GM10266 (cell line): ENCODE measurements at regions not wholly inside any gene's neighbourhood (a gene's known extent, or its start where the extent isn't known, plus 50 kb on each side); places are given as distances from the start of the nearest gene placed in this dataset.
A peak's percentile ranks its signal among the peaks of the same experiment; 100 is the strongest.

Source experiments
- DNase-seq: peaks from one replicate; pipeline ENCODE4 v3.0.0; 2012; ENCODE audit errors: extremely low spot score
- CTCF ChIP-seq: IDR thresholded peaks from 2 replicates; pipeline ENCODE4 v1.5.1; 2012; ENCODE audit warnings: mild to moderate bottlenecking, low read depth; ENCODE audit not compliant: control insufficient read depth, insufficient read depth; ENCODE audit errors: missing control alignments

- no peak for TF ChIP-seq CTCF
- no peak for DNase-seq
These were observed 944.7 kb upstream of the NDST4 start for GRCh38 chr4:116058129-116058528.

- DNase-seq, result no peak
- TF ChIP-seq CTCF, result peak; percentile 20
These were observed 942.7 kb upstream of the NDST4 start for GRCh38 chr4:116055857-116056827.

- DNase-seq, result no peak
- no peak for TF ChIP-seq CTCF
These were observed 913.9 kb upstream of the NDST4 start for GRCh38 chr4:116027311-116027710.

- no peak for TF ChIP-seq CTCF
- DNase-seq, result no peak
These were observed 911.7 kb upstream of the NDST4 start for GRCh38 chr4:116024954-116025708.

- no peak for DNase-seq
- no peak for TF ChIP-seq CTCF
These were observed 909.6 kb upstream of the NDST4 start for GRCh38 chr4:116023049-116023448.

- no peak for DNase-seq
- no peak for TF ChIP-seq CTCF
These were observed 906.8 kb upstream of the NDST4 start for GRCh38 chr4:116020141-116020722.
